ENCODE measurements at regions not wholly inside any gene's neighbourhood (a gene's known extent, or its start where the extent isn't known, plus 50 kb on each side); places are given as distances from the start of the nearest gene placed in this dataset.

- TF ChIP-seq SP1 (CRISPR knock-in tag; conservative IDR thresholded peaks at IDR 0.05) (peak; percentile 35; the same call in 1 of the 2 replicates), ZNF423 (CRISPR knock-in tag; IDR thresholded peaks at IDR 0.05) (no peak), GRHL2 (CRISPR knock-in tag; IDR thresholded peaks at IDR 0.05; ENCODE audit: insufficient replicate concordance, severe bottlenecking) (no peak)
- TF ChIP-seq, protein P1, sequence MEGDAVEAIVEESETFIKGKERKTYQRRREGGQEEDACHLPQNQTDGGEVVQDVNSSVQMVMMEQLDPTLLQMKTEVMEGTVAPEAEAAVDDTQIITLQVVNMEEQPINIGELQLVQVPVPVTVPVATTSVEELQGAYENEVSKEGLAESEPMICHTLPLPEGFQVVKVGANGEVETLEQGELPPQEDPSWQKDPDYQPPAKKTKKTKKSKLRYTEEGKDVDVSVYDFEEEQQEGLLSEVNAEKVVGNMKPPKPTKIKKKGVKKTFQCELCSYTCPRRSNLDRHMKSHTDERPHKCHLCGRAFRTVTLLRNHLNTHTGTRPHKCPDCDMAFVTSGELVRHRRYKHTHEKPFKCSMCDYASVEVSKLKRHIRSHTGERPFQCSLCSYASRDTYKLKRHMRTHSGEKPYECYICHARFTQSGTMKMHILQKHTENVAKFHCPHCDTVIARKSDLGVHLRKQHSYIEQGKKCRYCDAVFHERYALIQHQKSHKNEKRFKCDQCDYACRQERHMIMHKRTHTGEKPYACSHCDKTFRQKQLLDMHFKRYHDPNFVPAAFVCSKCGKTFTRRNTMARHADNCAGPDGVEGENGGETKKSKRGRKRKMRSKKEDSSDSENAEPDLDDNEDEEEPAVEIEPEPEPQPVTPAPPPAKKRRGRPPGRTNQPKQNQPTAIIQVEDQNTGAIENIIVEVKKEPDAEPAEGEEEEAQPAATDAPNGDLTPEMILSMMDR (IDR thresholded peaks at IDR 0.05): no peak
- TF ChIP-seq, protein P2, sequence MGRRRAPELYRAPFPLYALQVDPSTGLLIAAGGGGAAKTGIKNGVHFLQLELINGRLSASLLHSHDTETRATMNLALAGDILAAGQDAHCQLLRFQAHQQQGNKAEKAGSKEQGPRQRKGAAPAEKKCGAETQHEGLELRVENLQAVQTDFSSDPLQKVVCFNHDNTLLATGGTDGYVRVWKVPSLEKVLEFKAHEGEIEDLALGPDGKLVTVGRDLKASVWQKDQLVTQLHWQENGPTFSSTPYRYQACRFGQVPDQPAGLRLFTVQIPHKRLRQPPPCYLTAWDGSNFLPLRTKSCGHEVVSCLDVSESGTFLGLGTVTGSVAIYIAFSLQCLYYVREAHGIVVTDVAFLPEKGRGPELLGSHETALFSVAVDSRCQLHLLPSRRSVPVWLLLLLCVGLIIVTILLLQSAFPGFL (CRISPR knock-in tag; IDR thresholded peaks at IDR 0.05; ENCODE audit: borderline replicate concordance): no peak
- TF ChIP-seq, protein P3, sequence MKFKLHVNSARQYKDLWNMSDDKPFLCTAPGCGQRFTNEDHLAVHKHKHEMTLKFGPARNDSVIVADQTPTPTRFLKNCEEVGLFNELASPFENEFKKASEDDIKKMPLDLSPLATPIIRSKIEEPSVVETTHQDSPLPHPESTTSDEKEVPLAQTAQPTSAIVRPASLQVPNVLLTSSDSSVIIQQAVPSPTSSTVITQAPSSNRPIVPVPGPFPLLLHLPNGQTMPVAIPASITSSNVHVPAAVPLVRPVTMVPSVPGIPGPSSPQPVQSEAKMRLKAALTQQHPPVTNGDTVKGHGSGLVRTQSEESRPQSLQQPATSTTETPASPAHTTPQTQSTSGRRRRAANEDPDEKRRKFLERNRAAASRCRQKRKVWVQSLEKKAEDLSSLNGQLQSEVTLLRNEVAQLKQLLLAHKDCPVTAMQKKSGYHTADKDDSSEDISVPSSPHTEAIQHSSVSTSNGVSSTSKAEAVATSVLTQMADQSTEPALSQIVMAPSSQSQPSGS (CRISPR knock-in tag; IDR thresholded peaks at IDR 0.05; ENCODE audit: borderline replicate concordance, low read depth): no peak
Measured at GRCh38 chr3:110576960-110577359, 494.7 kb upstream of the NECTIN3 start.

Data from WTC11 (cell line).